NCI-H2081 treated with DMSO at 0.1 percent for 48 hours (cell line): ENCODE measurements at regions not wholly inside any gene's neighbourhood (a gene's known extent, or its start where the extent isn't known, plus 50 kb on each side); places are given as distances from the start of the nearest gene placed in this dataset.
"Not testable (repeated sequence)": the region's sequence is repeated elsewhere in the genome, so short reads cannot be mapped to it uniquely, and the experiment has no call there.

Experiments used
- DNase-seq: peaks from one replicate; lab custom pipeline; 2025; lab: John Stamatoyannopoulos, UW

DNA sequence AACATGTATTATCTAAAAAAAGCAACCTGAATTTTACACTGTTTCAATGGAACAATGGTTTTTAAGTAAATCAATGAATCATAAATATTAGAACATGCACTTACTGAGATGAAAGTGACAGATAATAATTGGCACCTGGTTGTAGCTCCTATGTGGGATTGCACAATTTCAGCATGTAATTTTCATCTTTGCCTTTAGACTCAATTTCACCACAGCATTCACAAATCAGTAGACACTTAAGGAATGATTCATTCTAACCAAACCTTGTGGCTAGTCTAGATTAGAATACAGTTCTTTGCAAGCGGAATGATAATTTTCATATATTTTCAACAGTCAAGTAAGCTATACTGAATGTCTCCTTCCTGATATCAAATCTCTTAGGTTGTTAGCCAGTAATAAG is 853.4 kb downstream of the KCNT2 start:
- no peak for DNase-seq

DNA sequence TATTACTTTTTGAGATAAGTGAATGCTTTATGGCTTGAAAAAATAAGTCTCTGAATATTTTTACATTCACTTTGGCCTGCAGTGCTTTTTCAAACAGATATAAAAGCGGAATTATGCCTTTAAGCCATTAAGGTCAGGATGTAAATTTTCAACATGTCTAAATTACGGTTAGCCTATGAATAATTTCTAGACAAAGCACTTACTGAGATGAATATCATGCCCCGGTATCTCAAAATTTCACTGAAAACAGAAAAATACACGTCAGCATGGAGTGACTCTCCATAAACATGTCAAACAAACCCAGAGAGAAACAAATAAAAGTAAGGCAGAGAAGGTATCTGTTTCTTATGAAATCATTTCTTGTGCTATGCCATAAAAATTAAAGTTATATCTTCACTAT is 853.9 kb downstream of the KCNT2 start:
- no peak for DNase-seq

- DNase-seq: no peak
These were observed 859.3 kb downstream of the KCNT2 start for GRCh38 chr1:195748969-195749368.

DNA sequence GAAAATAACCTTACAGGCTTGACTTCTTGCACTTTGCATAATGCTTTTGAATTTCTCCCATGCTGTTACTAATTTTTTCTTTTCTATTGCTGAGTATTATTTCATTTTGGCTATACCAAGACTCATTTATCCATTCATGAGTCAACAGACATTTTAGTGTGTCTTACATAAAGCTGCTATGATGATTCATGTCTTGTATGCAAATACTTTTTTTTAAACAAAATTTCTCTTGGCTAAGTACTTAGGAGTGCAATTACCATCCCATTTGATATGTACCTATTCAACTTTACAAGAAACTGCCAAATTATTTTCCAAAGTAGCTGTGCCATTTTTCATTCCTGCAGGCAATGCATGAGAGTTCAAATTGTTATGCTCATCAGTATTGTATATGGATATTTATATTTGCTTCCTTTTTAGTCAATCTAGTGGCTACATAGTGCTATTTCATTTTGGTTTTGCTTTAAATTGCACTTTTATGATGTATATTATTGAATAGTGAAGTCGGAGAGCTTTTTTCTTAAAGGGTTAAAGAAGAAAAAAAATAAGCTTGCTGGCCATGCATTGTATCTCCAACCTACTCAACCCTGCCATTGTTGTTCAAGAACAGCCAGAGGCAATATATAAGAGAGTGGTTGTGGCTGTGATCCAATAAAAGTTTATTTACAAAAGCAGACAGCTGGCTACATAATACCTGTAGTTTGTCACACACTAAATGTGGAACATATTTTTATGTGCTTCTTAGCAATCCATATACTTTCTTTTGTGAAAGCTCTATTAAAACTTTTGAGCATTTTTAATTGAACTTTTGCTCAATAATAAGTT is 862.8 kb downstream of the KCNT2 start:
- peak; percentile 73 for DNase-seq

GRCh38 chr1:195744256-195744655 is 864.0 kb downstream of the KCNT2 start:
- no peak for DNase-seq

- no peak for DNase-seq
These were observed 867.4 kb downstream of the KCNT2 start for GRCh38 chr1:195740862-195741261.

DNA sequence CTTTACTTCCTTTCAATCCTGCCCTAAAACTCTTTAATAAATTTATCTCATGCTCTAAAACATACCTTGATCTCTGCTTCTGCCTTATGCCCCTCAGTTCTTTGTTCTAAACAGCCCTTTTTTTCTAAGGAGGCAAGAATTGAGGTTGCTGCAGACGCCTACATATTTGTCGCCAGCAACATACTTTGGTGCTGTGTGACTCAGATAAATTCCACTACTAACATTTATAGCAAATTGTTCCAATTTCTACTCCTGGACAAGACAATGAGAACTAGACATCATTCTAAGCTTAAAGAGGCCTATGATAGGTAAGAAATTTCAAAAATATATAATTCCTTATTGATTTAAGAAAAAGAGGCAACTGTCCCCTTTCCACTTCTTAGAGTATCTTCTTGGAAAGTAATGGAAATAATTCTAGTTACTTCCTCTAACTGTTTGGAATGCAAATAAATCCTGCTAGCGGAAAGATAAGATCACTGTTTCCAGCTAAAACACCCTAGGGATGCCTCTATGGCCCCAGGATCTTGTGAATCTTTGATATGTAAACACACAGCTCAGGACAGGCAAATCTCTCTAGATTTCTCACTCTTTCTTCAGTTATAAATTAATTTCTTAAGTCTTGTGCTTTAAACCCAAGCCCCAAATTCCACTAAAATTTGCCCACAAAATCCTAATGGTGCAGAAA is 869.1 kb downstream of the KCNT2 start:
- DNase-seq: no peak

DNA sequence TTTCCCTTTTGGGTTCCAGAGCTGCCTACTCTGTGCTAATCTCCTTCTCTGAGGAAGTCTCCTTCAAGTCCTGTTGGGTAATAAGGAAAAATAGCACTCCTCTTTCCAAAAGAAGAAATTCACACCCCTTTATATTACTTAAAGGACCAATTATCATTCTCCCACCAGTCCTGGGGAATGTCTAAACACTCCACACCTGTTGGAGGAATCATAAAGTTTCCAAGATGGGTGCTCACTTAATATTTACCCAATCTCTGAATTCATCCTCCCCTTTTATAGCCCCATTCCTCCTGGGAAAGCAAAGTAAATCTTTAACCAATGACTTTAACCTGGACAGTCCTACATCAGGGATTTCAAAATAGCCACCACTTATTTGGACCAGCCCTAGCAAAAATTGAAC is 873.1 kb downstream of the KCNT2 start:
- DNase-seq: no peak

DNA sequence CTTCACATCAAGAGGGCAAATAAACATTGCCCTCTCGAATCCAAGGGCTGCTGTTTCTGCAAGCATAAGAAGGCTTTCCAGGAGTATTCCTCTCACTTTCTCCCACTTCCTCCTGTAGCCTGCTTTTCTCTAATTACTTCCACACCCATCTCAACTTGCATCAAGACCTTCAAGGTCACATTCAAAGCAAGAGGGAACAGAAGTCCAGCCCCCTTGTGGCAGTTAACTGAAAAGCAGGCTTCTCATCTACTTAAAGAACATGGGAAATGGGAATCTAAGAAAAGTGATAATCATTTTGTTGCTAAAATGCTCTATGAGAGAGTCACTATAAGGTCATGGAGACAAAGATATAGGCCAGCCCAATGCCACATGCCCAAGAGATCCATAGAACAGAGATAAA is 874.4 kb downstream of the KCNT2 start:
- no peak for DNase-seq

DNA sequence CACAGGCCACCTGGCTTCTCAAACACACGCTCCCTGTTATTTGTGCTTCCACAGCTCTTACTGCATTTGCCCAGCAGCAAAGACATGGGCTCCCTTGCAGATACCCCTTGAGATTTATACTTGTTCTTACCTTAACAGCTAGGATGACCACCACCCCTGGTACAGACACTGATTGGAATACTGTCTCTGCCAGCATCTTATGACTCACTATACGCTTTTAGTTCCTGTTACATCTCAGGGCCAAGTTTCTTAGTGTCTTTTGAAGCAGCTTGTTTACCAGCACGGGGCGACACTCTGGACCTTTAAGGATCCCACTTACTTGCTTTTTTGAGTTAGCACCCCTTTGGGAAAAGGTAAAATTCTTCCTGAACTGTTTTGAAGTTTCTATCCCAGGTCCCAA is 874.8 kb downstream of the KCNT2 start:
- DNase-seq: no peak

- no peak for DNase-seq
These were observed 876.9 kb downstream of the KCNT2 start for GRCh38 chr1:195731385-195731784.

GRCh38 chr1:195723796-195724194 is 884.4 kb downstream of the KCNT2 start:
- no peak for DNase-seq

DNA sequence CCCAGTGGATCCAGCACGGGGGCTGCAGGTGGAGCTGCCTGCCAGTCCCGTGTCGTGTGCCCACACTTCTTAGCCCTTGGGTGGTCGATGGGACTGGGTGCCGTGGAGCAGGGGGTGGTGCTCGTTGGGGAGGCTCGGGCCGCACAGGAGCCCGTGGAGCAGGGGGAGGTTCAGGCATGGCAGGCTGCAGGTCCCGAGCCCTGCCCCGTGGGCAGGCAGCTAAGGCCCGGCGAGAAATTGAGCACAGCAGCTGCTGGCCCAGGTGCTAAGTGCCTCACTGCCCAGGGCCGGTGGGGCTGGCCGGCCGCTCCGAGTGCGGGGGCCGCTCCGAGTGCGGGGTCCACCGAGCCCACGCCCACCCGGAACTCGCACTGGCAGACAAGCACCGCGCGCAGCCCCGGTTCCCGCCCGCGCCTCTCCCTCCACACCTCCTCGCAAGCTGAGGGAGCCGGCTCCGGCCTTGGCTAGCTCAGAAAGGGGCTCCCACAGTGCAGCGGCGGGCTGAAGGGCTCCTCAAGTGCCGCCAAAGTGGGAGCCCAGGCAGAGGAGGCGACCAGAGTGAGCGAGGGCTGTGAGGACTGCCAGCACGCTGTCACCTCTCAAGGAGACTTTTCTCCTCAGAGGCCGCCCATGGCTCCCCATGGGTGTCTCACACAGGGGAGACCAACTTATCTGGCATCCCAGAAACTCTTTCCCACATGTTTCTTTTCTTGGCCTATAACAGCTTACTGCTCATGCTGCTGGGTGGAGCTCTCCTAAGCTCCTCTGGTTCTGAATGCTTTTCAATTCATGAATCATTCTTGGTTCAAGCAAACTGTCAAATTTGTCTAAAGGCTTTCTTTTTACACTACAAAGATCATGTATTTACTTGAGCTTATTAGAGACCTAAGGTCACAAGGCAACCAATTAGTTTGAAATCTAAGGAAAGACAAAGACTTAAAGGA is 885.1 kb downstream of the KCNT2 start:
- DNase-seq: not testable (repeated sequence)

DNA sequence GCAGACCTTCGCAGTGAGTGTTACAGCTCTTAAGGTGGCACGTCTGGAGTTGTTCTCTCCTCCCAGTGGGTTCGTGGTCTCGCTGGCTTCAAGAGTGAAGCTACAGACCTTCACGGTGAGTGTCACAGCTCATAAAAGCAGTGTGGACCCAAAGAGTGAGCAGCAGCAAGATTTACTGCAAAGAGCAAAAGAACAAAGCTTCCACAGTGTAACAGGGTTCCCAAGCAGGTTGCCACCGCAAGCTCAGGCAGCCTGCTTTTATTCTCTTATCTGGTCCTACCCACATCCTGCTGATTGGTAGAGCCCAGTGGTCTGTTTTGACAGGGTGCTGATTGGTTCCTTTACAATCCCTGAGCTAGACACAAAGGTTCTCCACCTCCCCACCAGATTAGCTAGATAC is 886.1 kb downstream of the KCNT2 start:
- DNase-seq: not testable (repeated sequence)

DNA sequence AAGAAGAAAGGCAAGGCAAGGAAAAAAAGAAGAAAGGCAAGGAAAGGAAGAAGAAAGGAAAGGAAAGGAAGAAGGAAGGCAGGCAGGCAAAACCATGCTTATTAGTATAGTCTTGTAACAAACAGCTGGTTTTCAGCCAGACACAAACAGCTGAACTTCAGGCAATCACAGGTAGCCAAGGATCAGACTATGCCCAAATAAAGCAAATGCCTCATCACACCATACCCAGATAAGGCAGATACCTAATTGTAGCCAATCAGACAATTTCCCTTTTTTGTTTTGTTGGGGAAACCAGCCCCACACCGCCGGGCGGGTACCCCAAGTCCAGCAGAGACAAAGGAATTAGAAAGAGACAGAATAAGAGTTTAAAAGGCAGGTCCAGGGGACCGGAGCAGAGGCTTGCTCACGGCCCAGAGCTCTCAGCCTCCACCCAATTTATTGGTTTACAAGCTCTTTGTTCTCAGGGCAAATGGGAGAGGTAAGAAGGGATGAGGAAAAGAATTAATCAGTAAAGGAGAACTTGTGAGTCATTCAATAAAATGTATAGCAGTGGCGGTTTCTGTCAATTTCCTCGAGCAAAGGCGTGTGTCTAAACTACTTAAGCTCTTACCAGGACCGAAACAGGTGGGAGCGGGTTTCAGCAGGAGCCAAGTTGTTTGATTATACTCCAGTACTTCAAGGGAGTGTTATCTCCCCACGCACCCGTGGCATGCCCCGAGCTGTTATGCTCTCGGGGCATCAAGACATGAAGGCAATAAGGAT is 886.8 kb downstream of the KCNT2 start:
- DNase-seq: no peak

DNA sequence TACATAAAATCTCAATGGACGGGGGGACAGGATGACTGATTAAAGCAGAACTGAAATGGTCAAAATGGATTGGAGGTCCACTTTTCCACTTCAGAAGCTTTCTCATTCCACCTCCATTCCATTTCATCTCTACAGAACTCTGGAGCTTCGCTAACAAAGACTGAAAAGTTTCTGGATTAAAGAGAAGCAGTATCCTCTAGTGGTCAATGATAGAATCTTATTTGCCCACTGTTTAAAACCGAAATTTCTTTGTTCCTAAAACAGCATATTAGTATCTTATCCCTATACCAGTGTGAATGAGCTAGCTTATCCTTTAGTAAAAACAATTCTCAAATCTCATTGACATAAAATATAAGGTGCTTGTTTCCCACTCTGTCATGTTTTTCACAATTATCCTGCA is 890.6 kb downstream of the KCNT2 start:
- no peak for DNase-seq

GRCh38 chr1:195715652-195716051 is 892.6 kb downstream of the KCNT2 start:
- no peak for DNase-seq

GRCh38 chr1:195714248-195714647 is 894.0 kb downstream of the KCNT2 start:
- DNase-seq: no peak

- DNase-seq: no peak
These were observed 898.4 kb downstream of the KCNT2 start for GRCh38 chr1:195709821-195710220.

- no peak for DNase-seq
These were observed 904.2 kb downstream of the KCNT2 start for GRCh38 chr1:195704028-195704427.

- no peak for DNase-seq
These were observed 907.1 kb downstream of the KCNT2 start for GRCh38 chr1:195701149-195701548.

DNA sequence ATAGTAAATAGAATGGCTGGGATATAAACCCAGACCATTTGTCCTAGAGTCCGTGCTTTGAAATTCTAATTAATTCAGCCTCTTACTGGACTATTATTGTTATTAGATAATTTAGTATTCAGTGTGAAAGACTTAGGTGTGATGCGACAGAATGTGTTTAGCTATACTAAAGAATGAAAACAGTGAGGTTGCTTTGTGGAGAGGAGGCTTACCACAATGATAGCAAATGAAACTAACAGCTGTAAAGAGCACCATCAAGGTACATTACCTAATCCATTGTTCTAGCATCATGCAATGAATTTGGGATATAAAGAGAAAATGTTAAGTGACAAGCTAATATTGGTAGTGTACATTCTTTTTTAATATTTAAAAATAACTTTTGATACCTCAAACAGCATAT is 911.1 kb downstream of the KCNT2 start:
- no peak for DNase-seq
